HG03175 (cell line): ENCODE measurements at regions not wholly inside any gene's neighbourhood (a gene's known extent, or its start where the extent isn't known, plus 50 kb on each side); places are given as distances from the start of the nearest gene placed in this dataset.

ENCODE experiments used
- ATAC-seq: cut with Tn5 transposase; IDR thresholded peaks from one replicate; pipeline ENCODE4 v1.9.1; 2021; ENCODE audit warnings: mild to moderate bottlenecking, moderate library complexity; ENCODE audit not compliant: unreplicated experiment

DNA sequence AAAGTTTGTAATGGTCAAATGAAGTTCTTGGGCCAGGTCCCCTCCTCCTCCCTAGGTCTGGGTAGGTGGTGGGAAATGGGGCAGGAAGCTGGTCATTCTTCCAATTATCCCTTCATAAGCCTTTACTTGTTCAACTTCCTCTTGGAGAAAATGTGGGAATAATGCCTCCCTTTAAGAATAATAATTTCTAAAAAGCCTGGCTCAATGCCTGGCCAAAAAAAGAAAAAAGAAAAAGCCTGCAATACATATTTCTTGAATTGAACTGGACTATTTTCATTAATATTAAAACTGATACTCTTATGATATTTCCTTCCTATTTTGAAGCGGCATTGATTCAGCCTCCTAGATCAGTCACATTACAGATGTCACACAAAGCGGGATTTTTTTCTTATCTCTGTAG is 600.9 kb downstream of the CCDC171 start:
- ATAC-seq: no peak

DNA sequence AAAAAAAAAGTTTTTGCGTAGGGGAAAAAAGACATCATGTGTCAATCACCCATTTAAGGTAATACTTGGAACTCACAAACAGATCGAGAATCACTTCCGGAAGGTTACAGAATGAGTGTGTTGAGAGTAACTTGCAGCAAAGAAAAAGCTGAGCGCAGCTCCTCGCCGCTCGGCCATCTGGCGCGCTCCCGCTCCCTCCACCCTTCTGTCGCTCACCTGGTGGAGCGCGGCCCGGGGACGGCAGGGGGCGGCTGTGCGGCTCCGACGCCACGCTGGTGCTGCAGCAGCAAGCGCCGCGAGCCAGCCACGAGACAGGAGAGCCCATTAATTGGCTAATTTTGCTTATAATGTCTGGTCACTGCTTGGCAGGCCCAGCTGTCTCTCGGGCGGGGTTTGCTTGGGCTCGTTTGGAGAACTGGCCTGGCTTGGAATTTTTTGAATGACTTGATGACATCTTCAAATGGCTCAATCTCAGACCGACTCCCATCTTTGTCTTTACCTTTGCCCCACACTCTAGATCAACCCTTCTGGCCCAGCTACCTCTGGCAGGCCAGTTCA is 601.8 kb downstream of the CCDC171 start:
- no peak for ATAC-seq

DNA sequence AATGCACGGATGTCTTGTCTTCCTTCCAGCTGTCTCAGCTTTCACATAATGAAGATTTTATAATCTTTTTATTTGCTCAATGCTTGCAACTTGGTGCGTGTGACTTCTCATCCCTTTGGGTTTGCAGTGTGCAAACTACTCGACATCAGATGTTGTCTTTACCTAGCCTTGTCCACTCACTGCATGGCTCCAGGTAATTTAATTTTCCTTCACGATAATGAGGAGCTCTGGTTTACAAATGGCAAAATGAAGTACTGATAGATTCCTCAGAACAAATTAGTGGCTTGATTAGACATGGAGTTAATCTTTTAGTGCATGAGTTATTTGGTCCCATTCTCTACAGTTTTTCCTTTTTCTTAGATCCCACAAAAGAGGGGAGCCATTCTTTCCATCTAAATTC is 603.0 kb downstream of the CCDC171 start:
- ATAC-seq: no peak

DNA sequence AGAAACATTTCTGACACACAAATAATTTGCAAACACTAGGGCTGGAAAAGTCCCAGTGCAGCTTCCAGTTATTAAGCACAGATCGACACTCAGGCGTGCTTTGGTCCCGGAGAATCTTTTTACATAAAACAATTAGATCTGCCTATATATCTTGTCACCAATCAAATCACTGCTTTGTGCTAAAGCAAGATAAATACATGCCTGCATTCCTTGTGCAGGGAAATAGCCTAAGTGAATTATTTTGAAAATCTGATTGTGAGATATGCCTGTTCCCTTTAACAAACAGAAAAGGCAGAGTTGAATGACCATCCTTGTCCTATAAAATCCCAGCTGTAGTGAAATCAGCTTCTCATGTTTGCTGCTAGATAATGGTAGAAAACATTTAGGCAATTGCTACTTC is 604.4 kb downstream of the CCDC171 start:
- ATAC-seq: no peak

DNA sequence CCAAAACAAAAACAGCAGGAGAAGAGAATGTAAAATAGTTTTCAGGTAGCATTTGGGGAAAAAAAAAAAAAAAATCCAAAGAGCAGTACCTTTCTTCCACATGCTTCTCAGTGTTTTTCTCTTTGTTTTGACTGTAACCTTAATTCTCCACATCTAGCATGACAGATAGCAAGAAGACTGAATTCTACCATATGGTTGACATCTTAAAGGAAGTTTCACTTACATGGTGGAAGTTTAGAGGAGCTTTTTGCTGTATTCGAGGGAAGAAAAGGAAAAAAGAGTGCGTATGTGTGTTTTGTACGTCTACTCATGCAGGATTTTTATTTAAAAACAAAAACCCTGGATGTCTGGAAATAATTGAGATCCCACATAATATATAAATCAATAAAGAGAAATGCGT is 604.8 kb downstream of the CCDC171 start:
- ATAC-seq: no peak

DNA sequence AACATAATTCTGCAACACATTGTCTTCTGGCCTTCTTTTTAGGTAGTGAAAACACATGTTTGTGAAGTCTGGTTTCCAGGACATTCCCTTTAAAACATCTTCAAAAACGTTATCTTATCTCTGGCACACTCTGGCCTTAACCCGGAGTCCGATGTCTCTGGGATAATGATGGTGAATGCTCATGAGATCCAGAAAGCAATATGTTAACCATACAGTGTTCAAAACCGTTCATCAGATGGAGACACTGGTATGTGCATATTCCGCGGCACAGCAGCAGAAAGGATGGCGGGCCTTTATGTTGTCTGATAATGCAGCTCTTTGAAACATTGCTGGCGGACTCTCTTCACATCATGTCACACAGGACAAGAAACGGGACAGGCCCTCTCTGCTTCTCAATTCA is 605.2 kb downstream of the CCDC171 start:
- ATAC-seq: no peak

DNA sequence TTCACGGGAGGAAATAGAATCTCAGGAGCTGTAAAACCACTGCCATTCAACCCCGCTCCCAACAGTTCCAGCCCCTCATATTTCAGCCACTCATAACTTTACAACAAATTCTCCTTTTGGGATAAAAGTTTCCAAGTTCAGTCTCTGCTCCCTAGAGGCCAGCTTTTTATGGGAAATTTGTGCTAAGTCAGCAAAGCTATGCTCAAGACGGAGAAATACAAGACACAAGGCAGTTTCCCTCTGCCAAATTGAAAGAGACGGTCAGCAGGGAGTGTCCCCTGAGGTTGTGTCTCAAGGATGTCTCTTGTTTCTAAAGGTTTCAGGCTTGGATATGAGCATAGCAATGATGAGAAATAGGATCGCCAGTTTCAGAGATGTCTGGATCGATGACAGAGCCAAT is 608.6 kb downstream of the CCDC171 start:
- no peak for ATAC-seq

DNA sequence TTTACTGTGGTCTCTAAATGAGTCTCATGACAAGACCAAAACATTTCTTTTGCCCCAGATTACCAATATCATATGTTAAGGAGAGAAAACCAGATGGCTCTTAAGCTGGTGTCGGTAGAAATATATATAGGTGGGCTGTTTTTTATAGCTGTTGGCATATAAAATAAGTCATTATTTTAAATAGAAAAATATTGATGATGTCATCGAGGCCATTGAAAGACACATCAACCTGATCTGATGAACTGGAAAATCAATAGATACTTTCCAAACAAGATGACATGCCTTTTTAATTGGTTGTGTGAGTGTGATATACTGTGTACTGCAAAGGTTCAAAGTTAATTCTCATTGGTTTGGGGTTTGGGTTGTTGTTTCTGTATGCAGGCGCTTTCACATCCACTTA is 617.3 kb downstream of the CCDC171 start:
- no peak for ATAC-seq

DNA sequence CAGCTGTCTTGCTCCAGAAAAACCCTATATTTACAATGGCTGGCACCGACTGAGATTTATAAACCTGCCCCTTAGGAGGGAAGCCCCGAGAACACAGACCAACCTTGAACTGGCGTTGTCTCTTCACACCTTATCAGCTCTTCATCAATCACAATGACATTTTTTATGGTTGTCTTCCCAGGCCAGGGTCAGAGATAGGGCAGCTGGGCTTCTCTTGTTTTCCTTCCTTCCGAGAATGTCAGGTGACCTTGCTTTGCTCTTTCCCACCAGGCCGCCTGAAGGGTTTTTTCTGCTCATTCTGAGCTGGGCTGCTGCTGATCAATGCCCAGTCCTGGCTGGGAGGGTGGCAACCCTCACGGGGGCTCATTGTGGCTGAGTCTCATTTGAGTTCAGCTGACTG is 619.1 kb downstream of the CCDC171 start:
- no peak for ATAC-seq

DNA sequence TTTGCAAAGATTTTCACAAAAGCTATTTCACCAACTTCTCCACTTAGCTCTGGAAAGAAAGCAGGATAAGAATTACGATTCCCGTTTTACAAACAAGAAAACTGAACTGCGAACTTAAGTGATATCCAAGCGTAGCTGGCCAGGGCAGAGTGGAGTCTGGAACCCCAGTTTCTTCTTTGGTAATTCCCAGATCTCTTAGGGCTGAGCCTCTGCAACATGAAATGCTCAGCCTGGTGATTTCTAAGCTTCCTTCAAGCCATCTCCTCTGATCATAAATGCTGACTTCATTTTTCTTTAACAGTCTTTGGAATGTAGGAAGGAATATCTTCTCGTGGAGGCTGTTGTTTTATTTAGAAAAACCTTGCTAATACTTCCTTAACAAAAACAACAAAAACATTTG is 620.0 kb downstream of the CCDC171 start:
- ATAC-seq: no peak

DNA sequence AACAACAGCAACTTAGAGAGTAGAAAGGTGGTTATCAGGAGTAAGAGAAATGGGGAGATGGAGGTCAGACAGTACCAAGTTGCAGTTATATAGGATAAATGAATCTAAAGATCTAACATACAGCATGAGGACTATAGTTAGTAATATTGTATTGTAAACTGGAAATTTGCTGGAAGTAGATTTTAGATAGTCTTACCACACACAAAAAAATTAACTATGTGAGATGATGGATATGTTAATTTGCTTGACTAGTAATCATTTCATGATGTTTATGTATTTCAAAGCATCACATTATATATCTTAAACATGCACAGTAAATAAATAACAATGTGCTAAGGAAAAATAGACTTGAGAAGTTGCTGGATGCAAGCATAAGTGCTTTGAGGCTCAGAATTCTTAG is 622.1 kb downstream of the CCDC171 start:
- ATAC-seq: no peak

DNA sequence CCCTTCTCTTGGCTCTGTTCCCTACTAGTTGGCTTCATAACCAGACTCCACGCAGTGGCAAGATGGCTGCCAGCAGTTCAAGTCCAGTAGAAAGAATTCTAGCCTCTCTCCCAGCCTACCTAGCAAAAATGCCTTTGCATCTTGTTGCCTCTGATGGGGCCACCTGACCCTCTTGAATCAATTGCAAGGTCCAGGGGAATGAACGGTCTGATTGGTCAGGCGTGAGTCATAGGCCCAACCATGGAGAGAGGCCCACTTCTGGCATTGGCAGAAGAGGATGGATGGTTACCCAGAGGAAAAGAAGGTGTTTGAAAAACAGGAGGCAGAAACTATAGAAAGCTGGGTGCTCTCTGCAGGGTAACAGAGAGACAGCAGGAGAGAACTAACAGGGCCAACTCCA is 622.6 kb downstream of the CCDC171 start:
- ATAC-seq: no peak

DNA sequence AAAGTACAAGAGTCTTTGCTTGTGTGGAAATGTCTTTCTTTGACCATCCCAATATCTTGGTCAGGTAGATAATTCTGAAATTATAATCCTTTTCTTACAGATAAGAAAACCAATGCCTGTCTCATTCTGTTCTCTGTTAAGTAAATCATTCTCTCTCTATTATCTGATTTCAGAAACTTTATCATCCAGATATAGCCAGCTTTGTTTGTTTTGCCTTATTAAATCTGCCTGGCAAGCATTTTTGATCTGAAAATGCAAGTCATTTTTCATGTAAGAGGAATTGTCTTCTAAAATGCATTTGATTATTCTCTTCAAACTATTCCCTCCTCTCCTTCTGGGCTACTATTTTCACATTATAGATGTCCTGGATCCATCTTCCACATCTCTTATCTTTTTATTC is 625.5 kb downstream of the CCDC171 start:
- no peak for ATAC-seq

DNA sequence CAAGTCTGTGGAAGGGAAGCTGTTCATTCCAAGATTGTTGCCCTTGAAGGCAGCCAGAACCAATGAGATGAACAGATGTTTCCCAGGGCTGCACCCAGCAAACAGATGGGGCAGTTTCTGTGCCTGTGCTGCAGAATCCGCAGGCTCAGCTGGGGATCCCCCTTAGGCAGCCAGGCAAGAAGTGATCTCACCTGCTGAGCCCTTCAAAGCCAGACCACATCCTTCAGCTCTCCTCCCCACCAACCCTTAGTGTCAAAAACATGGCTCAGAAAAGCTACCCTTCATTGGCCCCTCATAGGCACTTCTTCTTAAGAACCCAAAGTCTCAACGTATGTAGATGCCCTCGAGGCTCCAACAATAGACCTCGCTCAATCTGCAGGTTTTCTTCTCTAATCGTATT is 626.7 kb downstream of the CCDC171 start:
- no peak for ATAC-seq

DNA sequence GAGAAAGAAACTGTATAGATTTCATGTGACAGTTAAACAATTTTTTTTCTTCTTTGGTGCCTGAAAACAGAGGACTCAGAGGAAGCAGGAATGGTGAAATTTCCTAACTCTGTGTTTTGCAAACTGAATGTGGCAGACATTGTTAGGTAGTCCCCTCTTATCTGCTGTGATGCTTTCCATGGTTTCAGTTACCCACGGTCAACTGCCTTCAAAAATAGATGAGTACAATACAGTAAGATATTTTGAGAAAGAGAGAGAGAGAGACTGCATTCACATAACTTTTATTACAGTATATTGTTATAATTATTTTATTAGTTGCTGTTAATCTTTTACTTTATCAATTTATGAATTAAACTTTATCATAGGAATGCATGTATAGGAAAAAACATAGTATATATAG is 627.2 kb downstream of the CCDC171 start:
- no peak for ATAC-seq

DNA sequence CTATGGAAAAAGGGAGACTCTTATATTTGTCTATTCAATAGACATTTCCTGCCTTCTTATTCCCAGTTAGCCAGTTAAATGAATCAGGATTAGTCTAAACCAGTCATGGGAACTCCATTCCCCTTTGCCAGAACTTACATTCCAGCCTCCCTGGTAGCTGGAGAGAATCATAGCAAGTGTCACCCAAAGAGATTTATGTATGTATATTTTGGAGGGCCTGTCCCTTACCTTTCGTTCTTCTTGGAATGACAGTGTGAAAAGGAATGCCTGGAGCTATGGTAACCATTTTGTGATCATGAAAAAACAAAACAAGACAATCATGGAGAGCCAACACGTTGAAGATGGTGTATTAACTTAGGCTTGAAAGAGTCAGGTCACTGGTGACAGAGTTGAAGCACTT is 627.7 kb downstream of the CCDC171 start:
- no peak for ATAC-seq

DNA sequence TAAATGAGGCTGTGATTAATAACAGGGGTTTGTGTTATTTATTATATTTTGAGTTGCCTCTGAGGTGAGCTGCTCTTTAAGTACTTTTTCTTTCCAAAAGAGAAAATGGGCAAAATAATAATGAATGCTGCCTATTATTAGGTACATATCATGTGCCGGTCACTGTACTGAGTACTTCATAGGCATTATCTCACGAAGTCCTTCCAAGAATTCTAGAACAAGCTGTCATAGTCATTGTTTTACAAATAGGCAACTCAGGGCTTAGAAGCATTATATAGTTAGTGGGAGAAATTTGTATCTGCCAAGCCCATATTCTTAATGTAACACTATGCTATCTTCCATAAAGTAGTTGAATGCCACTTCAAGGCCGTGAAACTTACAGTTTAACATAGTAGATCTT is 628.7 kb downstream of the CCDC171 start:
- no peak for ATAC-seq

DNA sequence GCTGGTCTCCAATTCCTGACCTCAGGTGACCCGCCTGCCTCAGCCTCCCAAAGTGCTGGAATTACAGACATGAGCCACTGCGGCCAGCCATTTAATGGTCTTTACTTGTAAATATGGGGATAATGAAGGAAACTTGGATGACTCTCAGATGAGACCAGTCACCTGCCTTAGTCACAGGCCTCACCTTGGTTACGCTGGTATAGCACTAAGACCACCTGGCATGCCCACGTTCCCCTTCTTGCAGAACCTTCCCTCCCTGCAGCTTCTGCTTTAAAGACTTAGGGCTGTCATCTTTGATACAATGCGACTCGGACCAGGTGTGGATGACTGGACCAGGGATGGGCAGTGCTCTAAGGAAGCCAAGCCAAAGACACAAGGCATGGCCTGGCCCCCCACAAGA is 629.9 kb downstream of the CCDC171 start:
- ATAC-seq: no peak

DNA sequence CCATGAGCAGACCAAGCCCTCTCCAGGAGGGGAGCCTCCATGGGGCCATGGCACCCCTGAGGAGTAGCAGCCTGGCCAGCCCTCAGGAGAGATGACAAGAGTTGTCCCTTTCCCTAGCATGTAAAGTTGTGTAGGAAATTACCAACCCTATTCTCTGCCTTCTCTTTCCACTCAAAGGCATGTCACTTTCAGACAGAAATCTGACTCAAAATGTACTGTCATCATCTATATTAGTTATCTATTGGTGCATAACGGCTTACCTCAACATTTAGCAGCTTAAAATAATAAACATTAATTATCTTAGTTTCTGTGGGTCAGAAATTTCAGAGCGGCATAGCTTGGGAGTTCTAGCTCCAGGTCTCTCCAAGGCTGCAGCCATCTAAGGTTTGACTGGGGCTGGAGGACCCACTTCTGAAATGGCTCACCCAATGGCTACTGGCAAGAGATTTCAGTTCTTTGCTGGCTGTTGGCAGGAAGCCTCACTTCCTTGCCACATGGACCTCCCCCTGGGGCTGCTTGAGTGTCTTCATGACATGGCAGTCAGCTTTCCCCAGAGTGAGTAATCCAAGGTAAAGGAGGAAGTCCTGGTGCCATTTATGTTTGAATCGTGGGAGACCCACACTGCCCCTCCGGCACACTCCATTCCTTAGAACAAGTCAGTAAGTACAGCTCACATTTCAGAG is 632.3 kb downstream of the CCDC171 start:
- no peak for ATAC-seq

DNA sequence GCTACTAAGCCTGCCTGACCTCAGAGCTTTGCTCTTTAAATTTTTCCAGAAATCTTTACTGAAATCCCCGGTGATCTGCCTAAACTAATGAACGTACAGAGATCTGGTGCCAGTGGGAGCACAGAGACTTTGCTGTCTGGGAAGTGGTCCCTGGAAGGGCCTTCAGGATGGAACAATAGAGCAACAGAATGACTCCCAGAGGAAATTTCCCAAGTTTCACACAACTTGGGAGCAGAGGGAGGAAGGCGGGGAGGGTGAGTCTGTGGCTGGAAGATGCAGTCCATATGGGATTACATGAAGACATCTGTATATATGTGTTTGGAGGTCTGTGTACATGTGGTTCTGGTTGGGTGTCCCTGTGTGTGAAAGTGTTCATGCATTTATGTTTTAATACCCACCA is 638.3 kb downstream of the CCDC171 start:
- ATAC-seq: no peak

DNA sequence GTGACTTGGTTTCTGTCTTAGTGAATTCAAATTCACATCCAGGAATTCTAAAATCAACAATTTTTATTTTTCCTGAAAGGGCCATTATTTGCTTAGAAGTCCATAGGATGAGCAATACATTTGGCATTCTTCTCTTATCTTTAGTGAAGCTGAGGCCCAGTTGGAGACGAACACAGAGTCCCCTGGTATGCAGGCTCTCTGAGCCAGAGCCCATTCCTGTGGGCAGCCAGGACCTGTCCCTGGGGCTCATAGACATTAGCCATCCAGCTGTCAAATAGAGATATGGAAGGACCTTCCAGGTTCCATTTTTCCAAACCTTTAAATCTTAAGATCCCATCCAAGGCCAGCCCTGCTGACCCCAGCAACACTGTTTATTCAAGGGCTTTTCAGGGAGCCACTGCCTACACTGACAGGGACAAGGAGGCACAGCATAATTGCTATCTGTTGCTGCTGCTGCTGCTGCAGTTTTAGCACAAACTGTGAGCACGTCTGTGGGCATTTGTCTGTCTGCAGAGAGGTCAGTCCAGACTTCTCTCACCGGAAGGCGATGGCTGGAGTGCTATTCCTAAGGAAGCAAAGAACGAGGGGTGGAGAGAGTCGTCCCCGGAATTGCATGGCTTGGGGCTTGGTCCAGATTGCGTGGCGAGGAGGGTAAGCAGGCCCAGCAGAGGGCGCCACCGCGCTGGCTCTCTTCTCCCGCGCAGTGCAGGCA is 639.0 kb downstream of the CCDC171 start:
- no peak for ATAC-seq

DNA sequence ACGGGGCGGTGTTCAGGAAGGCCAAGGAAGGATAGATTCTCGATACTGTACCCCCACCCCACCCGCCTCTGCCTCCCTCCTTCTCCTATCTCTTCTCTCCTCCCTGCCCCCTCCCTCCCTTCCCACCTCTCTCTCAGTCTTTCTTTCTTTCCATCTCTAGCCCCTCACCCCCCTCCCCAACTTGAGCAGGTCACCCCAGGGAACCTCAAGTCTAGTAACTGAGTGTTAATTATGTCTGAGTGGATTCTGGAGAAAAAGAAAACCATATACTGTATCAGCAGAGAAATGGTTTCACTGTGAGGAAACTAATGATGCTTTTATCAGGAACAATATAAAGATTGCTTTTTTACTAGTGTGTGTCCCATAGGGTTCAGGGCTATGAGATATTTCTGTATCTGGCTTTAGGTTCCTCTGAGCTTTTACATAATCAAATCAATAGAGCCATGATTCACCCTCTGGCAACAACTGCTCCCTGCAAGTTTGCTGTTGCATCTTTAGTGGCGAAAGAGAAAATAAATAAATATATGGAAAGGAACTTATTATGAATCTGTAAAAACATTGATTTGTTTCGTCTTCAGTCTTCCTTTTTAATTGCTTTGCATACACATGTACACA is 639.7 kb downstream of the CCDC171 start:
- no peak for ATAC-seq
